ENCODE measurements at regions not wholly inside any gene's neighbourhood (a gene's known extent, or its start where the extent isn't known, plus 50 kb on each side); places are given as distances from the start of the nearest gene placed in this dataset.

DNA sequence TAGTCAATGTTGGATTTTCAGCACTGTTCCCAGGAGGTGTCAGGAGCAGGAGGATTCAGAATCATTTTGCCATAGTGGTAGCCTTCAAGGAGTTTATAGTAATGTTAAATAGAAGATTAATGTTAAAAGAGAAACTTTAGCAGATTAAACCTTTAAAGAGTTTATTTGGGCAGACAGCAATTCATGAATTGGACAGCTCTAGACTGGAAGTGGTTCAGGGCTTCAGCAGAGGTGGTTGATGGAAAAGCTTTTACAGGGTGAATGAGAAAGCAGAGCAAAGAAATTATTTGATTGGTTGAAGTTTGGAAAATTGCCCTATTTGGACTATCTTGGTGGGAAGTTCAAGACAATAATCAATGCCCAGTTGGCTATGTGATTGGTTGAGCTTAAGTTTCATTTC lies 416.6 kb upstream of the TBL1XR1 start:
- no peak for TF ChIP-seq POLR2A (IDR thresholded peaks at IDR 0.05; ENCODE audit: low read depth, low read length)
- TF ChIP-seq CTCF (IDR thresholded peaks at IDR 0.05; ENCODE audit: extremely low read depth in 1 of 2, insufficient read depth in 1 of 2, low read depth in 1 of 2, low read length in 2 of 2): no peak
- TF ChIP-seq POLR2AphosphoS5 (IDR thresholded peaks at IDR 0.05; ENCODE audit: insufficient read depth, low read depth, low read length): no peak
- no peak for TF ChIP-seq EZH2 (IDR thresholded peaks at IDR 0.05; ENCODE audit: borderline replicate concordance, low read depth, low read length, severe bottlenecking)
- no peak for TF ChIP-seq GATA2 (IDR thresholded peaks at IDR 0.05; ENCODE audit: insufficient read depth, insufficient read length, low read depth, low read length)
- TF ChIP-seq MAX (IDR thresholded peaks at IDR 0.05; ENCODE audit: insufficient read depth, insufficient read length): no peak
- TF ChIP-seq FOS (IDR thresholded peaks at IDR 0.05; ENCODE audit: borderline replicate concordance, insufficient read depth, low read length): no peak
